ENCODE measurements at regions not wholly inside any gene's neighbourhood (a gene's known extent, or its start where the extent isn't known, plus 50 kb on each side); places are given as distances from the start of the nearest gene placed in this dataset.
A peak's percentile ranks its signal among the peaks of the same experiment; 100 is the strongest.

GRCh38 chr9:16987026-16987425, 116.6 kb upstream of the BNC2 start:
- peak overlapping the region in 1 of 2 donors; percentile 36 for H3K27ac ChIP-seq
- H3K36me3 ChIP-seq, result no peaks in the 10 kb centered on the region
- H3K4me3 ChIP-seq, result no peak overlapping the region
- no peak for TF ChIP-seq CTCF (IDR thresholded peaks at IDR 0.05)
- no peaks in the 10 kb centered on the region for H3K9me3 ChIP-seq
- no peak for DNase-seq (ENCODE audit: low spot score)
- no peaks in the 10 kb centered on the region for H3K4me1 ChIP-seq
- no peaks in the 10 kb centered on the region for H3K27me3 ChIP-seq

- Histone ChIP-seq H3K9me3 (no peaks in the 10 kb centered on the region), H3K4me3 (no peak overlapping the region), H3K27me3 (no peaks in the 10 kb centered on the region), H3K4me1 (no peaks in the 10 kb centered on the region), H3K36me3 (no peaks in the 10 kb centered on the region), H3K27ac (peak overlapping the region; percentile 4 to 36)
- no peak for DNase-seq (ENCODE audit: low spot score)
- TF ChIP-seq CTCF (IDR thresholded peaks at IDR 0.05), result no peak
Measured at GRCh38 chr9:16986556-16986955, 116.1 kb upstream of the BNC2 start.

GRCh38 chr9:16985559-16986348, 115.3 kb upstream of the BNC2 start:
- TF ChIP-seq CTCF (IDR thresholded peaks at IDR 0.05), result no peak
- no peaks in the 10 kb centered on the region for H3K9me3 ChIP-seq
- DNase-seq (ENCODE audit: low spot score), result peak; percentile 84
- H3K27ac ChIP-seq, result peak overlapping the region; percentile 35 to 36
- no peaks in the 10 kb centered on the region for H3K27me3 ChIP-seq
- no peak overlapping the region for H3K4me3 ChIP-seq
- no peaks in the 10 kb centered on the region for H3K36me3 ChIP-seq
- no peaks in the 10 kb centered on the region for H3K4me1 ChIP-seq

- DNase-seq (ENCODE audit: low spot score), result no peak
- Histone ChIP-seq H3K9me3 (no peaks in the 10 kb centered on the region), H3K36me3 (no peaks in the 10 kb centered on the region), H3K4me1 (no peaks in the 10 kb centered on the region), H3K27ac (no peak overlapping the region), H3K27me3 (no peaks in the 10 kb centered on the region), H3K4me3 (no peak overlapping the region)
- TF ChIP-seq CTCF (IDR thresholded peaks at IDR 0.05), result no peak
Measured at GRCh38 chr9:16982780-16983310, 112.4 kb upstream of the BNC2 start.

- no peaks in the 10 kb centered on the region for H3K27me3 ChIP-seq
- H3K27ac ChIP-seq, result no peak overlapping the region
- no peak for TF ChIP-seq CTCF (IDR thresholded peaks at IDR 0.05)
Measured at GRCh38 chr9:16976427-16976826, 106.0 kb upstream of the BNC2 start.

More at GRCh38 chr9:16976427-16976826, 106.0 kb upstream of the BNC2 start:
- no peak for DNase-seq (ENCODE audit: low spot score)
- Histone ChIP-seq H3K4me3 (no peak overlapping the region), H3K9me3 (no peaks in the 10 kb centered on the region), H3K36me3 (no peaks in the 10 kb centered on the region), H3K4me1 (no peaks in the 10 kb centered on the region)
